ENCODE measurements at regions not wholly inside any gene's neighbourhood (a gene's known extent, or its start where the extent isn't known, plus 50 kb on each side); places are given as distances from the start of the nearest gene placed in this dataset.
A peak's percentile ranks its signal among the peaks of the same experiment; 100 is the strongest.

- no peak for TF ChIP-seq CTCF (IDR thresholded peaks at IDR 0.05)
- TF ChIP-seq POLR2A (IDR thresholded peaks at IDR 0.05), result no peak
- no peaks in the 10 kb centered on the region for H3K27me3 ChIP-seq
- no peaks in the 10 kb centered on the region for H3K36me3 ChIP-seq
- peak overlapping the region in 3 of 4 donors; percentile 46 to 52 (median 49) for H3K27ac ChIP-seq
- no peak for DNase-seq
- H3K9me3 ChIP-seq, result no peaks in the 10 kb centered on the region
- no peak overlapping the region for H3K4me3 ChIP-seq
- H3K4me1 ChIP-seq, result peaks cover 0 to 17% (median 0%) of the 10 kb centered on the region in 4 donors
These were observed 74.4 kb downstream of the CPN2 start for GRCh38 chr3:194276768-194277103.

GRCh38 chr3:194277104-194277785 lies 73.9 kb downstream of the CPN2 start:
- Histone ChIP-seq H3K27ac (peak overlapping the region; percentile 40 to 52 (median 48)), H3K36me3 (no peaks in the 10 kb centered on the region), H3K4me3 (no peak overlapping the region), H3K4me1 (peaks cover 0 to 17% (median 0%) of the 10 kb centered on the region in 4 donors), H3K9me3 (no peaks in the 10 kb centered on the region), H3K27me3 (no peaks in the 10 kb centered on the region)
- TF ChIP-seq POLR2A (IDR thresholded peaks at IDR 0.05) (no peak), CTCF (IDR thresholded peaks at IDR 0.05) (no peak)
- DNase-seq, result no peak

GRCh38 chr3:194277786-194278130 lies 73.4 kb downstream of the CPN2 start:
- TF ChIP-seq POLR2A (IDR thresholded peaks at IDR 0.05) (no peak), CTCF (IDR thresholded peaks at IDR 0.05) (no peak)
- H3K27me3 ChIP-seq, result no peaks in the 10 kb centered on the region
- no peaks in the 10 kb centered on the region for H3K36me3 ChIP-seq
- peak overlapping the region; percentile 40 to 52 (median 48) for H3K27ac ChIP-seq
- no peak overlapping the region for H3K4me3 ChIP-seq
- no peaks in the 10 kb centered on the region for H3K9me3 ChIP-seq
- H3K4me1 ChIP-seq, result peaks cover 0 to 17% (median 0%) of the 10 kb centered on the region in 4 donors
- DNase-seq, result no peak

DNA sequence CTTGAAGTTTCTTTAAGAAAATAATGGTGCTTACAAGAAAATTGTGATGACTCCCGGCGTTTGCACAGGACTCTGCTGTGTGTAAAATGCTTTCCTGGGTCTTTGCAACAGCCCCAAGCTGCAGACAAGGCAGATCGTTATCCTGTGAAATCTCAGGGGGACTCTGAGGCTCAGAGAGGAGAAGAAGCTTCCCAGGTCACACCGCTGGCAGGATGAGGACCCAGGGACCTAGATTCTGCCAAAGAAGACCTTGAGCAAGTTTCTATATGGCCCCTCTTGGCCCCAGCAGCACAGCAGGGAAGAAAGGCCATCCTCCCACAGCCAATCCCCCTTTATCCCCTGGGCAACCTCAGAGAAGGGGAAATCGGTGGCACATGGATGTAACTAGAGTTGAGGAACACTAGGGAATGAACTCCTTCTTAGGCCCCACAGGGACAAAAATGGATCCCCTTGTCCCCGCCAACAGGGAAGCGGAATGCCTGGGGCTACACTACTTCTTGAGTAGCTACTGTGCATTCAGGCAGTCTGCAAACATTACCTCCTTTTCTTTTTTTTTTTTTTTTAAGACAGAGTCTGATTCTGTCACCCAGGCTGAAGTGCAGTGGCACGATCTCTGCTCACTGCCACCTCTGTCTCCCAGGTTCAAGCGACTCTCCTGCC lies 72.8 kb downstream of the CPN2 start:
- Histone ChIP-seq H3K36me3 (no peaks in the 10 kb centered on the region), H3K27ac (peak overlapping the region in 1 of 4 donors; percentile 52), H3K4me1 (peaks cover 0 to 17% (median 0%) of the 10 kb centered on the region in 4 donors), H3K9me3 (no peaks in the 10 kb centered on the region), H3K27me3 (no peaks in the 10 kb centered on the region), H3K4me3 (no peak overlapping the region)
- TF ChIP-seq POLR2A (IDR thresholded peaks at IDR 0.05), result no peak
- no peak for TF ChIP-seq CTCF (IDR thresholded peaks at IDR 0.05)
- DNase-seq, result no peak

- H3K27me3 ChIP-seq, result no peaks in the 10 kb centered on the region
- no peak for DNase-seq
- H3K9me3 ChIP-seq, result no peaks in the 10 kb centered on the region
- H3K27ac ChIP-seq, result no peak overlapping the region
- TF ChIP-seq POLR2A (IDR thresholded peaks at IDR 0.05) (no peak), CTCF (IDR thresholded peaks at IDR 0.05) (no peak)
- peaks cover 0 to 17% (median 0%) of the 10 kb centered on the region in 4 donors for H3K4me1 ChIP-seq
- no peak overlapping the region for H3K4me3 ChIP-seq
- H3K36me3 ChIP-seq, result no peaks in the 10 kb centered on the region
These were observed 72.0 kb downstream of the CPN2 start for GRCh38 chr3:194279101-194279500.
